ENCODE measurements at regions not wholly inside any gene's neighbourhood (a gene's known extent, or its start where the extent isn't known, plus 50 kb on each side); places are given as distances from the start of the nearest gene placed in this dataset.

DNA sequence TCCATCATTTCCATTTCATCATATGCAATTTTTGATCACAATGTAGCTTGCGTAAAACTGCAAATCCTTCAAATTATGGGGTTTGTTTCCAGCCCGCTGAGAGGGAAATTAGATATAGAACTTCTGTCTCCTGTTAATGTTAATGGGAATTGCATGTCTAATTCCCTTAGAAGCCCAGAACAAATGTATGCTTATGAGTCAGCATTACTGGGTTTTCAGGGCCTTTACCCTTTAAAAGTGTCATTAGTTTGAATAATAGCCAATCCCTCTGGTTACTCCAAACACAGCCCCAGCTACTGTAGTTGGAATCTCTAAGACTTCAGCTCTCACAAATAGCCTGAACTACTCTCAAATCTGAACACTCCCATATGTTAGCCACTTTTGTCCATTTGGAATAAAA lies 439.4 kb downstream of the C3orf38 start:
- TF ChIP-seq CTCF (IDR thresholded peaks at IDR 0.05): no peak
- no peak for TF ChIP-seq POLR2A (IDR thresholded peaks at IDR 0.05)
- no peak for TF ChIP-seq POLR2AphosphoS5 (IDR thresholded peaks at IDR 0.05)

All from breast epithelium (tissue), 3 donors.